HCT116 (cell line): ENCODE measurements at regions not wholly inside any gene's neighbourhood (a gene's known extent, or its start where the extent isn't known, plus 50 kb on each side); places are given as distances from the start of the nearest gene placed in this dataset.

Source experiments
- CTCF ChIP-seq, 3 experiments: fragments of 200-600 bp in 1 of 3; sonication (generic) in 1 of 3; IDR thresholded peaks in 2 of 3; conservative IDR thresholded peaks in 1 of 3; 2 replicates each; pipeline ENCODE4 v1.5.1; 2012 to 2017; ENCODE audit warnings: low read depth in 2 of 3, low read length in 2 of 3, antibody characterized with exemption in 1 of 3, borderline replicate concordance in 1 of 3, control low read depth in 1 of 3, mild to moderate bottlenecking in 1 of 3, mixed read lengths in 1 of 3, mixed run types in 1 of 3, moderate library complexity in 1 of 3; ENCODE audit not compliant: insufficient read depth in 1 of 3
- EZH2 ChIP-seq: fragments of 200-600 bp; sonication (generic); IDR thresholded peaks from 2 replicates; pipeline ENCODE4 v1.6.1; 2017; ENCODE audit warnings: antibody characterized with exemption, mixed run types
- EZH2phosphoT487 ChIP-seq: fragments of 200-600 bp; IDR thresholded peaks from 2 replicates; pipeline ENCODE4 v1.6.1; 2018; ENCODE audit warnings: antibody characterized with exemption, borderline replicate concordance
- MAX ChIP-seq: IDR thresholded peaks from 2 replicates; pipeline ENCODE4 v1.6.1; 2012
- POLR2A ChIP-seq: IDR thresholded peaks from 2 replicates; pipeline ENCODE4 v1.7.0; 2011; ENCODE audit warnings: borderline replicate concordance; ENCODE audit not compliant: insufficient read depth, insufficient read length; ENCODE audit errors: extremely low read depth
- SRF ChIP-seq: IDR thresholded peaks from 2 replicates; pipeline ENCODE4 v1.6.1; 2012; ENCODE audit warnings: low read depth

GRCh38 chr17:71638668-71639067 lies 482.2 kb upstream of the SOX9 start:
- no peak for TF ChIP-seq CTCF (IDR thresholded peaks at IDR 0.05 in 2 of 3, conservative IDR thresholded peaks at IDR 0.05 in 1 of 3; ENCODE audit: borderline replicate concordance in 1 of 3, insufficient read depth in 1 of 3, low read depth in 2 of 3, low read length in 2 of 3)
- no peak for TF ChIP-seq EZH2phosphoT487
- no peak for TF ChIP-seq EZH2
- TF ChIP-seq POLR2A: no peak
- TF ChIP-seq MAX: no peak
- TF ChIP-seq SRF: no peak
